Left kidney (tissue), 1 donor: ENCODE measurements at regions not wholly inside any gene's neighbourhood (a gene's known extent, or its start where the extent isn't known, plus 50 kb on each side); places are given as distances from the start of the nearest gene placed in this dataset.
"Not testable (repeated sequence)": the region's sequence is repeated elsewhere in the genome, so short reads cannot be mapped to it uniquely, and the experiment has no call there.

ENCODE experiments used
- DNase-seq: peaks from one replicate; pipeline ENCODE4 v3.0.0-alpha.2; 2013

GRCh38 chr4:66554826-66555225 is 884.5 kb upstream of the EPHA5 start:
- DNase-seq: no peak

GRCh38 chr4:66545301-66545700 is 875.0 kb upstream of the EPHA5 start:
- not testable (repeated sequence) for DNase-seq

- DNase-seq: no peak
Observed at GRCh38 chr4:66544281-66544680, 874.0 kb upstream of the EPHA5 start.

DNA sequence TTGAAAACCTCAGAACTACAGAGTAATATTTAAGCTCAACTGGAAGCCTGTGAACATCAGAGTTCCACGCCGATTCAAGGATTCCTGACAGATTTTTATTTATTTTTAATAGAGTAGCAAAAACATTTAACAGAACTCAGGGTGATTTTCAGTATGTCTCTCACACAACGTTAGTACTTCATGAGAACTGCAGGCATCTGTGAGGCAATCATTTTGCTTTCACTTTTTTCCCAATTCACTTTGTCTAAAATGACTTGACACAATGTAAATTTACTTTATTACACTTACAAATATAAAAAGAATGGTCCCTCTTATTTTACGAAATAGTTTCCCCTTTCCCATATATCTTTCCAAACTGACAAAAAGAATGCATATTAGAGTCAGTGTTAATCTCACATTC is 869.5 kb upstream of the EPHA5 start:
- DNase-seq: no peak

DNA sequence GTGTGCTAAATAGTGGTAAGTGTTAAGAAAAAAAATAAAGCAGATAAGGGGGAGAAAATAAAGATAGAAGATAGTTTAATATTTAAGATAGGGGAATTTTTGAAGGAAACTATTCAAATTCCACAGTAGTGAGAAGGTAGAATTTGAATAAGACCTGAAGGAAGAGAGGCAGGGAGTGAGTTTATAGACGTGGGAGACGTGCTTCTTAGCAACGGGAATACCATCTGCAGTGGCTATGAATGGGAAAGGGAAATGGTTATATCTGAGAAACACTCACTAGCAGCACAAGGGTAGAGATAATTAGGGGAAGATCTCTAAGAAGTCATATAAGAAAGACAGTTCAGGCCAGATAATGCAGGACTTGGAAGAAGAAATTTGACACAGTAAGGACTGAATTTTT is 854.5 kb upstream of the EPHA5 start:
- no peak for DNase-seq

- no peak for DNase-seq
Observed at GRCh38 chr4:66522244-66522643, 852.0 kb upstream of the EPHA5 start.

DNA sequence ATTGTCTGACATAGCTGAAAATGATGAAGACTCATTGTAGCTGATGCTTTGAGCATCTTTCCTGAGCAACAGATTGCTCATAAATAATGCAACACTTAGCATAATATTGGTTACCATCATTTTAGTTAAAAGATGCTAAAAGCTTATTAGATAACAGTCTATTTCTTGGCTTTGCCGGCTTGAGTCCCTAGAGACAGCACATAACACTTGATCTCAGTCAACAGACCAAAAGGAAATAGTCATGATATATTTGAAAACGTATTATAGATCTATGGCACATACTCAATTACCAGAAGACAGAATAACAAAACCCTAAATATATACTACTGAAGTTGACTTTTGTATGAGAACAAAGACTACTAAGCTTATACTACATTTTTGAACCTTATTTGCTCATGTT is 846.7 kb upstream of the EPHA5 start:
- DNase-seq: no peak

GRCh38 chr4:66506985-66507384 is 836.7 kb upstream of the EPHA5 start:
- no peak for DNase-seq

DNA sequence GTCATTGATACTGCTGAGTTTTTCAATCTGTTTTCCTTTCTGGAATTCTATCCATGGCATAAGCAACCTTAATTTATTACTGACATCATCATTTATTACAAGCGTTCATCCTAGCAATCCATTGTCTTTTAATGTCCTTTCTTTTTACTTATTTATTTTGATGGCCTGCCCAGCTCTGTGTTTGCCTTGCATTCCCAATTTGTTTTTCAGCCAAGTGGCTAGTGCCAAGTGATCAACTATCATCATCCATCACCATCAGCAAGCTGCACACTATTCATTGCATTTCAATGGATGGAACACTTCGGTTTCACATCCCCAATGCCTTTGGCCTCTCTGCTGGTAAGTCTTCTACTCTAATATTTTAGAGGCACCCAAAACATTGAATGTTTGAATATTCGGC is 831.7 kb upstream of the EPHA5 start:
- no peak for DNase-seq

DNA sequence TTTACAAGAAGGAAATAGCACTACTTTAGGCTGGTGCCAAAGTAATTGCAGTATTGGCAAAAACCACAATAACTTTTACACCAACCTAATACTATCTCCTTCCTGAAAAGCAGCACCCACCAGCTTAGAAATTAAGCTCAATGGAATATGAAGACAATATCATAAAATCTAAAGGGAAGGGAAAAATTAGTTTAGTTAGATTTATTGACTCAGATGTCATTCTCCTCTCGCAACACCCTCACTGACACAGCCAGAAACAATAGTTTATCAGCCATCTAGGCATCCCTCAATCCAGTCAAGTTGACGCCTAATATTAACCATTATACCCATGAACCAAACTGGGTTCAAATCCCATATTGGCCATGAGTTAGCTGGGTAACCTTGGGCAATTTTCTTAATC is 820.4 kb upstream of the EPHA5 start:
- no peak for DNase-seq

- DNase-seq: no peak
Observed at GRCh38 chr4:66489783-66490452, 819.6 kb upstream of the EPHA5 start.

DNA sequence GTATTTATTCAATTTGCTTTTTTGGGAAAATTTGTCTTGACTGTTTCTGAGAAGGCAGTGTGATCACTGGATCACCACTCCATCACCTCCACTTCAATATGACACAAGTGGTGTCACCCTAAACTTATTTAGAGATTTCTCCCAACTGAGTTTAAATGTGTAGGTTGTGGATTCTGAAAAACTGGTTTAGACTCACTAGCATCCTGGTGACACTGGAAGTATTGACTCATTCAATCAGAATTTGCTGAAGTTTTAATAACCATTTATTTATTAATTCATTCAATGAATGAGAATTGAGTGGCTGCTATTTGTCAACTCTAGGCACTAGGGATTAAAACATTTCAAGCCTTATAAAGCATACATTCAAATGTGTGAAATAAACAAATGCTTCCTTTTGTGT is 819.1 kb upstream of the EPHA5 start:
- DNase-seq: no peak

GRCh38 chr4:66486068-66486467 is 815.8 kb upstream of the EPHA5 start:
- DNase-seq: no peak

GRCh38 chr4:66482186-66482585 is 811.9 kb upstream of the EPHA5 start:
- no peak for DNase-seq

DNA sequence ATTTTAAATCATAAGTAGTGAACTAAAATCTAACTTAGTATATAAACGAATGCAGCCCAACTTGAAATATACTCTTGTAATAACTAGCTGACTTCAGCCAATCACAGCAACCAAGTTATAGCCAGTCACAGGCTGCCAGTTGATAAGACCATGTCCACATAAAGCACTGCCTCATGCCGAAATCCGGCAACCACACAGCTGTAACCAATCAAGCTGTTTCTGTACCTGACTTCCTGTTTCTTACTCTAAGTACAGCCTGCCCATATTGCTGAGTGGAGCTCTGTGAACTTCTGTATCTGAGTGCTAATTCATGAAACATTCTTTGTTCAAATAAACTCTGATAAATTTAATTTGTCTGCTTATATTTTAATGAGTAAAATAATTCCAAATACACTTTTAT is 805.3 kb upstream of the EPHA5 start:
- no peak for DNase-seq

- no peak for DNase-seq
Observed at GRCh38 chr4:66465111-66465510, 794.8 kb upstream of the EPHA5 start.

DNA sequence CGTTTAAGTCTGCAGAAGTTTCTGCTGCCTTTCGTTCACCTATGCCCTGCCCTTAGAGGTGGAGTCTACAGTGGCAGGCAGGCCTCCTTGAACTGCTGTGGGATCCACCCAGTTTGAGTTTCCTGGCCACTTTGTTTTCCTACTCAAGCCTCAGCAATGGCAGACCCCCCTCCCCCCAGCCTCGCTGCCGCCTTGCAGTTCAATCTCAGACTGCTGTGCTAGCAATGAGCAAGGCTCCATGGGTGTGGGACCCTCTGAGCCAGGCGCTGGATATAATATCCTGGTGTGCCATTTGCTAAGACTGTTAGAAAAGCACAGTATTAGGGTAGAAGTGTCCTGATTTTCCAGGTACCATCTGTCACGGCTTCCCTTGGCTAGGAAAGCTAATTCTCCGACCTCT is 792.6 kb upstream of the EPHA5 start:
- not testable (repeated sequence) for DNase-seq

DNA sequence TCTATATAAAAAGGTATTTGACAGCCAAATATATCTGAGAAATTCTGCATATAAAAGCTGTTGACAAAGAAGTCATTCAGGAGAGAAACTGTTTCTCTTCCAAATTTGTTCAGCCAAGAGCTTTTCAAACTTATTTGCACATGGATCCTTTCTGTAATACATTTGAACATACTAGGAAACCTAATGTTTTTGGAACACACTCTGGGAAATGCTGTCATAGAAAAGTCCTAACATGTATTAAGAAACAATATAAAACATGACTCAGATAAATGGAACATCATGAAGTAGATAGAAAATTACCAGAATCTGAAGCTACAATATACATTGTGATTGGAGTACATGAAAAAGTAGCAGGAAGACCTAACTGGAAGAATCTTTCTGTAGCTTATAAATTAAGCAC is 781.5 kb upstream of the EPHA5 start:
- no peak for DNase-seq

DNA sequence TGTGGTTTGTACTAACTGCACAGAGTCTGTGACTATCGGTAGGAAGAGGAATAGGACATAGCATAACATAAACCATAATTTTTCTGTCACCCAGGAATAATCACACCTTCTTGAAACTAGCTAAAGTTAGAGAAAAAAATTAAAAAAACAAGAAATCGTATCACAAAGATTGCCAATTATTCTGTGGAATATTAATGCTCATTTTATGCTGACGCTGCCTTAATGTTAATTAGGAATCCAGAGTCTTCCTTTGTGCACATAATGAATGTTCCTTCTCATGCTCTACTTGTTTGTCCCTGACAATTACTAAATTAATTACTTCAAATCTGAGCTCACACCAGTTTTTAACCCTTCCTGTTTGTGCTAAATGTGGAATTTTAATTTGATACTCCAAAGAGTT is 772.7 kb upstream of the EPHA5 start:
- no peak for DNase-seq

- no peak for DNase-seq
Observed at GRCh38 chr4:66439508-66439907, 769.2 kb upstream of the EPHA5 start.

- DNase-seq: no peak
Observed at GRCh38 chr4:66433706-66434105, 763.4 kb upstream of the EPHA5 start.

GRCh38 chr4:66430856-66431255 is 760.6 kb upstream of the EPHA5 start:
- DNase-seq: no peak

DNA sequence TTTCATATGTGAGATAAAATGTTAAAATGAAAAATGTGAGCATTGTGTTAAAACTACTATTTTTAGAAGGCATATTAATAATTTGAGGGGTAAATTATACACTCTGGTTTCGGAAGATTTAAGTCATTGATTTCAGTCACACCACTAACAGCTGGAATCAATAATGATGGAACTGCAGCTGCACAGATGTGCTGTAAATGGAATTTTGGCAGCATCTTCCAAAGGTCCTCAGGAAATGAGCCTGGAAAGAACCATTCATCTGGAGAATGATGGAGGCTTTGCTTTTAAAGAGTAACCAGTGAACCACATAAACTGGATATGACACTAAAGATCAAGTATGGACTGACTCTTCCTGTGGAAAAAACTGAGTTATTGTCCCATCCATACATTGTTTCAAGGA is 759.0 kb upstream of the EPHA5 start:
- DNase-seq: no peak

DNA sequence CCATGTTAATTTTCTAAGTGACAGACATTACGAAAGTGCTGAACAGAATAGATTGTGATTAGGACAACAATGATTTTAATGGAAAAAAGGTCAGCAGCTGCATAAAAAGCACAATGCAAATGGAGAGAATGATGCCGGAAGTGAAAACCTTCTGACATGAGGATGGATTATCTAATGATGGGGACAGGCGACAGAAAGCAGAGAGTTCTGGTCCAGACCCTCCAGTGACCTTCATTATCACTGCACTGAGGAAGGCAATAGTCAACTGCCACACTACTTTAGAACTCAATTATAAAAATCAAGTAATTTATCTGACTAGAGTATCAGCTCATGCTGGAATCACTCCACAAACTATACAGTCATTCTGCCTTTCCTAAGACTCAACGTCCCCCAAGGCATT is 746.1 kb upstream of the EPHA5 start:
- no peak for DNase-seq

- DNase-seq: no peak
Observed at GRCh38 chr4:66404141-66404540, 733.9 kb upstream of the EPHA5 start.
